ENCODE measurements at regions not wholly inside any gene's neighbourhood (a gene's known extent, or its start where the extent isn't known, plus 50 kb on each side); places are given as distances from the start of the nearest gene placed in this dataset.

GRCh38 chr4:85127653-85128052 is 161.2 kb upstream of the WDFY3 start (continued):
- TF ChIP-seq CCAR2 (IDR thresholded peaks at IDR 0.05; ENCODE audit: low read depth, low read length) (no peak), RBM15 (IDR thresholded peaks at IDR 0.05; ENCODE audit: insufficient read depth, low read length) (no peak), LARP7 (IDR thresholded peaks at IDR 0.05) (no peak), NR4A1 (CRISPR knock-in tag; IDR thresholded peaks at IDR 0.05) (no peak), NR4A1 (tag; IDR thresholded peaks at IDR 0.05) (no peak)
- TF ChIP-seq, protein P1, sequence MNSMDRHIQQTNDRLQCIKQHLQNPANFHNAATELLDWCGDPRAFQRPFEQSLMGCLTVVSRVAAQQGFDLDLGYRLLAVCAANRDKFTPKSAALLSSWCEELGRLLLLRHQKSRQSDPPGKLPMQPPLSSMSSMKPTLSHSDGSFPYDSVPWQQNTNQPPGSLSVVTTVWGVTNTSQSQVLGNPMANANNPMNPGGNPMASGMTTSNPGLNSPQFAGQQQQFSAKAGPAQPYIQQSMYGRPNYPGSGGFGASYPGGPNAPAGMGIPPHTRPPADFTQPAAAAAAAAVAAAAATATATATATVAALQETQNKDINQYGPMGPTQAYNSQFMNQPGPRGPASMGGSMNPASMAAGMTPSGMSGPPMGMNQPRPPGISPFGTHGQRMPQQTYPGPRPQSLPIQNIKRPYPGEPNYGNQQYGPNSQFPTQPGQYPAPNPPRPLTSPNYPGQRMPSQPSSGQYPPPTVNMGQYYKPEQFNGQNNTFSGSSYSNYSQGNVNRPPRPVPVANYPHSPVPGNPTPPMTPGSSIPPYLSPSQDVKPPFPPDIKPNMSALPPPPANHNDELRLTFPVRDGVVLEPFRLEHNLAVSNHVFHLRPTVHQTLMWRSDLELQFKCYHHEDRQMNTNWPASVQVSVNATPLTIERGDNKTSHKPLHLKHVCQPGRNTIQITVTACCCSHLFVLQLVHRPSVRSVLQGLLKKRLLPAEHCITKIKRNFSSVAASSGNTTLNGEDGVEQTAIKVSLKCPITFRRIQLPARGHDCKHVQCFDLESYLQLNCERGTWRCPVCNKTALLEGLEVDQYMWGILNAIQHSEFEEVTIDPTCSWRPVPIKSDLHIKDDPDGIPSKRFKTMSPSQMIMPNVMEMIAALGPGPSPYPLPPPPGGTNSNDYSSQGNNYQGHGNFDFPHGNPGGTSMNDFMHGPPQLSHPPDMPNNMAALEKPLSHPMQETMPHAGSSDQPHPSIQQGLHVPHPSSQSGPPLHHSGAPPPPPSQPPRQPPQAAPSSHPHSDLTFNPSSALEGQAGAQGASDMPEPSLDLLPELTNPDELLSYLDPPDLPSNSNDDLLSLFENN (IDR thresholded peaks at IDR 0.05; ENCODE audit: low read depth in 2 of 2, low read length in 2 of 2), result no peak
- TF ChIP-seq, protein P2, sequence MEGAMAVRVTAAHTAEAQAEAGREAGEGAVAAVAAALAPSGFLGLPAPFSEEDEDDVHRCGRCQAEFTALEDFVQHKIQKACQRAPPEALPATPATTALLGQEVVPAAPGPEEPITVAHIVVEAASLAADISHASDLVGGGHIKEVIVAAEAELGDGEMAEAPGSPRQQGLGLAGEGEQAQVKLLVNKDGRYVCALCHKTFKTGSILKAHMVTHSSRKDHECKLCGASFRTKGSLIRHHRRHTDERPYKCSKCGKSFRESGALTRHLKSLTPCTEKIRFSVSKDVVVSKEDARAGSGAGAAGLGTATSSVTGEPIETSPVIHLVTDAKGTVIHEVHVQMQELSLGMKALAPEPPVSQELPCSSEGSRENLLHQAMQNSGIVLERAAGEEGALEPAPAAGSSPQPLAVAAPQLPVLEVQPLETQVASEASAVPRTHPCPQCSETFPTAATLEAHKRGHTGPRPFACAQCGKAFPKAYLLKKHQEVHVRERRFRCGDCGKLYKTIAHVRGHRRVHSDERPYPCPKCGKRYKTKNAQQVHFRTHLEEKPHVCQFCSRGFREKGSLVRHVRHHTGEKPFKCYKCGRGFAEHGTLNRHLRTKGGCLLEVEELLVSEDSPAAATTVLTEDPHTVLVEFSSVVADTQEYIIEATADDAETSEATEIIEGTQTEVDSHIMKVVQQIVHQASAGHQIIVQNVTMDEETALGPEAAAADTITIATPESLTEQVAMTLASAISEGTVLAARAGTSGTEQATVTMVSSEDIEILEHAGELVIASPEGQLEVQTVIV (CRISPR knock-in tag; IDR thresholded peaks at IDR 0.05; ENCODE audit: borderline replicate concordance), result no peak

Measured in K562 (cell line).